Peyer's patch (tissue), 4 donors: ENCODE measurements at regions not wholly inside any gene's neighbourhood (a gene's known extent, or its start where the extent isn't known, plus 50 kb on each side); places are given as distances from the start of the nearest gene placed in this dataset.

ENCODE experiments used
- CTCF ChIP-seq, 6 experiments: fragments of 450-650 bp in 4 of 6; fragments of 200-600 bp in 2 of 6; sonication (generic) in 1 of 6; IDR thresholded peaks; one replicate each; pipeline ENCODE4 v1.5.1; 2017 to 2019; ENCODE audit warnings: antibody characterized with exemption in 6 of 6, mild to moderate bottlenecking in 3 of 6, moderate library complexity in 1 of 6
- POLR2A ChIP-seq, 2 donors: fragments of 450-650 bp; IDR thresholded peaks; one replicate each; pipeline ENCODE4 v1.5.1; 2017; ENCODE audit warnings: antibody characterized with exemption in 2 of 2, mild to moderate bottlenecking in 2 of 2, moderate library complexity in 2 of 2

- TF ChIP-seq CTCF (IDR thresholded peaks at IDR 0.05) (no peak), POLR2A (IDR thresholded peaks at IDR 0.05) (no peak)
Observed at GRCh38 chr4:35754047-35754446, 490.3 kb downstream of the ARAP2 start.
